ENCODE measurements at regions not wholly inside any gene's neighbourhood (a gene's known extent, or its start where the extent isn't known, plus 50 kb on each side); places are given as distances from the start of the nearest gene placed in this dataset.

DNA sequence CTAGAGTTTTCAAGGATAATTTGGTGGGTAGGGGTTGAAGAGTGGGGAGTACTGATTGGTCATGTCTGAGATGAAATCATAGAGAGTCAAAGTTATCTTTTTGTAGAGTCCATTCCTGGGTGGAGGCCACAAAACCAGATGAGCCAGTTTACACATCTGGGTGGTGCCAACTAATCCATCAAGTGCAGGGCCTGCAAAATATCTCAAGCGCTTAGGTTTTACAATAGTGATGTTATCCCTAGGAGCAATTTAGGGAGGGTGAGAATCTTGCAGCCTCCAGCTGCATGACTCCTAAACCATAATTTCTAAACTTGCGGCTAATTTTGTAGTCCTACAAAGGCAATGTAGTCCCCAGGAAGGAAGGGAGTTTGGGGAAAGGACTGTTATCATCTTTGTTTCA is 988.3 kb upstream of the LCORL start:
- Histone ChIP-seq H3K9ac (ENCODE audit: low read length in 2 of 2) (no peak overlapping the region), H3K36me3 (ENCODE audit: control insufficient read depth in 2 of 2, insufficient read depth in 2 of 2, low read length in 2 of 2) (no peaks in the 10 kb centered on the region), H3K4me1 (ENCODE audit: control insufficient read depth, insufficient read depth, low read length) (no peaks in the 10 kb centered on the region), H3K9me3 (ENCODE audit: control insufficient read depth in 2 of 2, low read length in 2 of 2) (peaks cover 0 to 3% of the 10 kb centered on the region in 2 donors), H3K27ac (ENCODE audit: low read length) (no peak overlapping the region), H3K27me3 (ENCODE audit: control insufficient read depth in 1 of 2, insufficient read depth in 2 of 2, low read length in 2 of 2) (no peaks in the 10 kb centered on the region), H3K4me3 (ENCODE audit: low read length in 2 of 2) (no peak overlapping the region)

DNA sequence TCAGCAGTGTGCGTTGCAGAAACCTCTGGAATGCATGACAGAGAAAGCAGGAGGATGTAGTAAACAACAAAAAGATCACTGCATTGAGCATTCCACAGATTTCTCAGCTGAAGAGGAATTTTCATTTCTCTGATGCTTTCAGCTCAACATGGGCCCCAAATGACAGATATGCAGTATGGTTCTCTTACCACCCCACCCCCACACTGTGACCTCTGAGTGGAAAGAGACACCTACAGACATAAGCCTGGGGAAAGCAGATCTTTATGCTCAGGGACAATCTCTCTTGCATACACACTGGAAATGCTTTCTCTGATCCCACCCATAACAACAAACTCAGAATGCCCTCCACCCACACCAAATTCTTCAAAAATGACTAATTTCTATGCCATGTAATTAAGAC is 983.7 kb upstream of the LCORL start:
- no peak overlapping the region for H3K9ac ChIP-seq (ENCODE audit: low read length in 2 of 2)
- H3K36me3 ChIP-seq (ENCODE audit: control insufficient read depth in 2 of 2, insufficient read depth in 2 of 2, low read length in 2 of 2): no peaks in the 10 kb centered on the region
- H3K9me3 ChIP-seq (ENCODE audit: control insufficient read depth in 2 of 2, low read length in 2 of 2): peaks cover 0 to 3% of the 10 kb centered on the region in 2 donors
- no peak overlapping the region for H3K27ac ChIP-seq (ENCODE audit: low read length)
- no peak overlapping the region for H3K4me3 ChIP-seq (ENCODE audit: low read length in 2 of 2)
- no peaks in the 10 kb centered on the region for H3K27me3 ChIP-seq (ENCODE audit: control insufficient read depth in 1 of 2, insufficient read depth in 2 of 2, low read length in 2 of 2)
- no peaks in the 10 kb centered on the region for H3K4me1 ChIP-seq (ENCODE audit: control insufficient read depth, insufficient read depth, low read length)

- no peak overlapping the region for H3K27ac ChIP-seq (ENCODE audit: low read length)
- no peak overlapping the region for H3K9ac ChIP-seq (ENCODE audit: low read length in 2 of 2)
- no peaks in the 10 kb centered on the region for H3K36me3 ChIP-seq (ENCODE audit: control insufficient read depth in 2 of 2, insufficient read depth in 2 of 2, low read length in 2 of 2)
- no peaks in the 10 kb centered on the region for H3K4me1 ChIP-seq (ENCODE audit: control insufficient read depth, insufficient read depth, low read length)
- H3K9me3 ChIP-seq (ENCODE audit: control insufficient read depth in 2 of 2, low read length in 2 of 2): no peaks in the 10 kb centered on the region
- H3K4me3 ChIP-seq (ENCODE audit: low read length in 2 of 2): no peak overlapping the region
- H3K27me3 ChIP-seq (ENCODE audit: control insufficient read depth in 1 of 2, insufficient read depth in 2 of 2, low read length in 2 of 2): no peaks in the 10 kb centered on the region
Measured at GRCh38 chr4:19002170-19002569, 980.6 kb upstream of the LCORL start.

- Histone ChIP-seq H3K36me3 (ENCODE audit: control insufficient read depth in 2 of 2, insufficient read depth in 2 of 2, low read length in 2 of 2) (no peaks in the 10 kb centered on the region), H3K4me1 (ENCODE audit: control insufficient read depth, insufficient read depth, low read length) (no peaks in the 10 kb centered on the region), H3K27ac (ENCODE audit: low read length) (no peak overlapping the region), H3K4me3 (ENCODE audit: low read length in 2 of 2) (no peak overlapping the region), H3K27me3 (ENCODE audit: control insufficient read depth in 1 of 2, insufficient read depth in 2 of 2, low read length in 2 of 2) (no peaks in the 10 kb centered on the region), H3K9ac (ENCODE audit: low read length in 2 of 2) (no peak overlapping the region), H3K9me3 (ENCODE audit: control insufficient read depth in 2 of 2, low read length in 2 of 2) (no peaks in the 10 kb centered on the region)
Measured at GRCh38 chr4:18999595-18999994, 978.0 kb upstream of the LCORL start.

GRCh38 chr4:18981234-18981615 is 959.7 kb upstream of the LCORL start:
- H3K27me3 ChIP-seq (ENCODE audit: control insufficient read depth in 1 of 2, insufficient read depth in 2 of 2, low read length in 2 of 2): no peaks in the 10 kb centered on the region
- no peak overlapping the region for H3K4me3 ChIP-seq (ENCODE audit: low read length in 2 of 2)
- no peaks in the 10 kb centered on the region for H3K36me3 ChIP-seq (ENCODE audit: control insufficient read depth in 2 of 2, insufficient read depth in 2 of 2, low read length in 2 of 2)
- H3K9me3 ChIP-seq (ENCODE audit: control insufficient read depth in 2 of 2, low read length in 2 of 2): no peaks in the 10 kb centered on the region
- H3K4me1 ChIP-seq (ENCODE audit: control insufficient read depth, insufficient read depth, low read length): no peaks in the 10 kb centered on the region
- no peak overlapping the region for H3K27ac ChIP-seq (ENCODE audit: low read length)
- no peak overlapping the region for H3K9ac ChIP-seq (ENCODE audit: low read length in 2 of 2)

GRCh38 chr4:18980516-18981233 is 959.1 kb upstream of the LCORL start:
- H3K27ac ChIP-seq (ENCODE audit: low read length): no peak overlapping the region
- H3K36me3 ChIP-seq (ENCODE audit: control insufficient read depth in 2 of 2, insufficient read depth in 2 of 2, low read length in 2 of 2): no peaks in the 10 kb centered on the region
- no peaks in the 10 kb centered on the region for H3K9me3 ChIP-seq (ENCODE audit: control insufficient read depth in 2 of 2, low read length in 2 of 2)
- no peaks in the 10 kb centered on the region for H3K4me1 ChIP-seq (ENCODE audit: control insufficient read depth, insufficient read depth, low read length)
- no peaks in the 10 kb centered on the region for H3K27me3 ChIP-seq (ENCODE audit: control insufficient read depth in 1 of 2, insufficient read depth in 2 of 2, low read length in 2 of 2)
- H3K9ac ChIP-seq (ENCODE audit: low read length in 2 of 2): no peak overlapping the region
- no peak overlapping the region for H3K4me3 ChIP-seq (ENCODE audit: low read length in 2 of 2)

GRCh38 chr4:18976884-18977283 is 955.3 kb upstream of the LCORL start:
- Histone ChIP-seq H3K4me1 (ENCODE audit: control insufficient read depth, insufficient read depth, low read length) (no peaks in the 10 kb centered on the region), H3K9ac (ENCODE audit: low read length in 2 of 2) (no peak overlapping the region)

GRCh38 chr4:18975916-18976808 is 954.6 kb upstream of the LCORL start:
- Histone ChIP-seq H3K27ac (ENCODE audit: low read length) (no peak overlapping the region), H3K4me1 (ENCODE audit: control insufficient read depth, insufficient read depth, low read length) (no peaks in the 10 kb centered on the region), H3K9me3 (ENCODE audit: control insufficient read depth in 2 of 2, low read length in 2 of 2) (no peaks in the 10 kb centered on the region), H3K27me3 (ENCODE audit: control insufficient read depth in 1 of 2, insufficient read depth in 2 of 2, low read length in 2 of 2) (no peaks in the 10 kb centered on the region), H3K36me3 (ENCODE audit: control insufficient read depth in 2 of 2, insufficient read depth in 2 of 2, low read length in 2 of 2) (no peaks in the 10 kb centered on the region), H3K4me3 (ENCODE audit: low read length in 2 of 2) (no peak overlapping the region), H3K9ac (ENCODE audit: low read length in 2 of 2) (no peak overlapping the region)

More at GRCh38 chr4:18976884-18977283, 955.3 kb upstream of the LCORL start:
- H3K27ac ChIP-seq (ENCODE audit: low read length): no peak overlapping the region
- H3K27me3 ChIP-seq (ENCODE audit: control insufficient read depth in 1 of 2, insufficient read depth in 2 of 2, low read length in 2 of 2): no peaks in the 10 kb centered on the region
- no peaks in the 10 kb centered on the region for H3K9me3 ChIP-seq (ENCODE audit: control insufficient read depth in 2 of 2, low read length in 2 of 2)
- H3K36me3 ChIP-seq (ENCODE audit: control insufficient read depth in 2 of 2, insufficient read depth in 2 of 2, low read length in 2 of 2): no peaks in the 10 kb centered on the region
- H3K4me3 ChIP-seq (ENCODE audit: low read length in 2 of 2): no peak overlapping the region

GRCh38 chr4:18973296-18973695 is 951.7 kb upstream of the LCORL start:
- Histone ChIP-seq H3K4me3 (ENCODE audit: low read length in 2 of 2) (no peak overlapping the region), H3K27me3 (ENCODE audit: control insufficient read depth in 1 of 2, insufficient read depth in 2 of 2, low read length in 2 of 2) (no peaks in the 10 kb centered on the region), H3K36me3 (ENCODE audit: control insufficient read depth in 2 of 2, insufficient read depth in 2 of 2, low read length in 2 of 2) (no peaks in the 10 kb centered on the region), H3K27ac (ENCODE audit: low read length) (no peak overlapping the region), H3K4me1 (ENCODE audit: control insufficient read depth, insufficient read depth, low read length) (no peaks in the 10 kb centered on the region), H3K9me3 (ENCODE audit: control insufficient read depth in 2 of 2, low read length in 2 of 2) (peaks cover 0 to 2% of the 10 kb centered on the region in 2 donors), H3K9ac (ENCODE audit: low read length in 2 of 2) (no peak overlapping the region)

- Histone ChIP-seq H3K9me3 (ENCODE audit: control insufficient read depth in 2 of 2, low read length in 2 of 2) (no peaks in the 10 kb centered on the region), H3K4me3 (ENCODE audit: low read length in 2 of 2) (no peak overlapping the region), H3K27me3 (ENCODE audit: control insufficient read depth in 1 of 2, insufficient read depth in 2 of 2, low read length in 2 of 2) (no peaks in the 10 kb centered on the region), H3K9ac (ENCODE audit: low read length in 2 of 2) (no peak overlapping the region), H3K36me3 (ENCODE audit: control insufficient read depth in 2 of 2, insufficient read depth in 2 of 2, low read length in 2 of 2) (no peaks in the 10 kb centered on the region), H3K4me1 (ENCODE audit: control insufficient read depth, insufficient read depth, low read length) (no peaks in the 10 kb centered on the region), H3K27ac (ENCODE audit: low read length) (no peak overlapping the region)
Measured at GRCh38 chr4:18961879-18962278, 940.3 kb upstream of the LCORL start.

- Histone ChIP-seq H3K9me3 (ENCODE audit: control insufficient read depth in 2 of 2, low read length in 2 of 2) (no peaks in the 10 kb centered on the region), H3K9ac (ENCODE audit: low read length in 2 of 2) (no peak overlapping the region), H3K4me3 (ENCODE audit: low read length in 2 of 2) (no peak overlapping the region), H3K27me3 (ENCODE audit: control insufficient read depth in 1 of 2, insufficient read depth in 2 of 2, low read length in 2 of 2) (no peaks in the 10 kb centered on the region), H3K27ac (ENCODE audit: low read length) (no peak overlapping the region), H3K4me1 (ENCODE audit: control insufficient read depth, insufficient read depth, low read length) (no peaks in the 10 kb centered on the region), H3K36me3 (ENCODE audit: control insufficient read depth in 2 of 2, insufficient read depth in 2 of 2, low read length in 2 of 2) (no peaks in the 10 kb centered on the region)
Measured at GRCh38 chr4:18961266-18961665, 939.7 kb upstream of the LCORL start.
